Neural progenitor cell (in vitro differentiated cells): ENCODE measurements at regions not wholly inside any gene's neighbourhood (a gene's known extent, or its start where the extent isn't known, plus 50 kb on each side); places are given as distances from the start of the nearest gene placed in this dataset.

Source experiments
- DNase-seq: peaks from one replicate; pipeline ENCODE4 v3.0.0-alpha.2; 2016; ENCODE audit warnings: low spot score
- H2AFZ ChIP-seq: fragments of 200-600 bp; sonication (generic); replicated peaks from 2 replicates; pipeline ENCODE4 v1.6.1; 2016; ENCODE audit warnings: antibody characterized with exemption
- H3F3A ChIP-seq: fragments of 200-600 bp; sonication (generic); 2 replicates; pipeline ENCODE4 v1.6.1; 2016; ENCODE audit warnings: antibody characterized with exemption, low read depth
- H3K27ac ChIP-seq: fragments of 200-600 bp; sonication (generic); 2 replicates; pipeline ENCODE4 v1.5.1; 2016; ENCODE audit warnings: mild to moderate bottlenecking
- H3K27me3 ChIP-seq: fragments of 200-600 bp; sonication (generic); 2 replicates; pipeline ENCODE4 v1.6.1; 2016; ENCODE audit warnings: mild to moderate bottlenecking, moderate library complexity
- H3K36me3 ChIP-seq: fragments of 200-600 bp; sonication (generic); 2 replicates; pipeline ENCODE4 v1.5.1; 2016
- H3K4me1 ChIP-seq: fragments of 200-600 bp; sonication (generic); 2 replicates; pipeline ENCODE4 v1.6.1; 2016; ENCODE audit warnings: mixed run types
- H3K4me2 ChIP-seq: fragments of 200-600 bp; sonication (generic); 2 replicates; pipeline ENCODE4 v1.6.1; 2016
- H3K4me3 ChIP-seq: fragments of 200-600 bp; sonication (generic); 2 replicates; pipeline ENCODE4 v1.5.1; 2016
- H3K79me2 ChIP-seq: fragments of 200-600 bp; sonication (generic); 2 replicates; pipeline ENCODE4 v1.6.1; 2016; ENCODE audit warnings: low read depth
- H3K9ac ChIP-seq: fragments of 200-600 bp; sonication (generic); 2 replicates; pipeline ENCODE4 v1.6.1; 2016
- H3K9me3 ChIP-seq: fragments of 200-600 bp; sonication (generic); 2 replicates; pipeline ENCODE4 v1.5.1; 2016; ENCODE audit warnings: low read depth
- H4K20me1 ChIP-seq: fragments of 200-600 bp; sonication (generic); 2 replicates; pipeline ENCODE4 v1.6.1; 2016; ENCODE audit warnings: low read depth
- H3K27ac Mint-ChIP-seq: 3 replicates; pipeline ENCODE4 v1.8.0; 2021; ENCODE audit warnings: mixed read lengths
- H3K27me3 Mint-ChIP-seq: 2 replicates; pipeline ENCODE4 v1.8.0; 2022; ENCODE audit warnings: low read depth, mild to moderate bottlenecking, inconsistent platforms, moderate library complexity, mixed read lengths; ENCODE audit not compliant: insufficient read depth
- H3K36me3 Mint-ChIP-seq: 3 replicates; pipeline ENCODE4 v1.8.0; 2021; ENCODE audit warnings: mixed read lengths
- H3K4me1 Mint-ChIP-seq: 3 replicates; pipeline ENCODE4 v1.8.0; 2021; ENCODE audit warnings: mixed read lengths
- H3K4me3 Mint-ChIP-seq: 3 replicates; pipeline ENCODE4 v1.8.0; 2021; ENCODE audit warnings: mild to moderate bottlenecking, moderate library complexity, mixed read lengths
- H3K9me3 Mint-ChIP-seq: 3 replicates; pipeline ENCODE4 v1.8.0; 2020; ENCODE audit warnings: mixed read lengths
- CTCF ChIP-seq: fragments of 200-600 bp; sonication (generic); IDR thresholded peaks from 2 replicates; pipeline ENCODE4 v1.5.1; 2017; ENCODE audit warnings: antibody characterized with exemption, mild to moderate bottlenecking
- EZH2 ChIP-seq: fragments of 200-600 bp; sonication (generic); IDR thresholded peaks from 2 replicates; pipeline ENCODE4 v1.6.1; 2017; ENCODE audit warnings: antibody characterized with exemption, mild to moderate bottlenecking, moderate library complexity
- EZH2phosphoT487 ChIP-seq: fragments of 200-600 bp; sonication (generic); IDR thresholded peaks from 2 replicates; pipeline ENCODE4 v1.6.1; 2017; ENCODE audit warnings: antibody characterized with exemption

- peaks cover 8% of the 10 kb centered on the region for H3K9me3 Mint-ChIP-seq
Observed at GRCh38 chr10:121127151-121127906, 276.2 kb downstream of the WDR11 start.

GRCh38 chr10:121128164-121128563, 277.0 kb downstream of the WDR11 start:
- Histone ChIP-seq H3F3A (no peaks in the 10 kb centered on the region), H3K27ac (no peak overlapping the region), H3K4me1 (peaks cover 7% of the 10 kb centered on the region), H4K20me1 (no peaks in the 10 kb centered on the region), H3K9me3 (no peaks in the 10 kb centered on the region), H3K79me2 (no peaks in the 10 kb centered on the region), H3K9ac (no peak overlapping the region), H3K36me3 (no peaks in the 10 kb centered on the region), H3K27me3 (no peaks in the 10 kb centered on the region), H3K4me3 (no peak overlapping the region), H2AFZ (no peak overlapping the region), H3K4me2 (no peak overlapping the region)
- DNase-seq, result no peak
- TF ChIP-seq EZH2 (no peak), CTCF (no peak), EZH2phosphoT487 (no peak)
- H3K9me3 Mint-ChIP-seq, result peaks cover 4% of the 10 kb centered on the region
- peaks cover 7% of the 10 kb centered on the region for H3K27me3 Mint-ChIP-seq
- no peak overlapping the region for H3K4me3 Mint-ChIP-seq
- H3K4me1 Mint-ChIP-seq, result peaks cover 8% of the 10 kb centered on the region
- H3K36me3 Mint-ChIP-seq, result no peaks in the 10 kb centered on the region
- no peak overlapping the region for H3K27ac Mint-ChIP-seq

More at GRCh38 chr10:121127151-121127906, 276.2 kb downstream of the WDR11 start:
- DNase-seq, result no peak
- Histone ChIP-seq H3K79me2 (no peaks in the 10 kb centered on the region), H3K4me2 (no peak overlapping the region), H3K9ac (no peak overlapping the region), H3K36me3 (no peaks in the 10 kb centered on the region), H3K27ac (no peak overlapping the region), H3K27me3 (no peaks in the 10 kb centered on the region), H4K20me1 (no peaks in the 10 kb centered on the region), H3K9me3 (no peaks in the 10 kb centered on the region), H3K4me1 (peaks cover 7% of the 10 kb centered on the region), H2AFZ (no peak overlapping the region), H3K4me3 (no peak overlapping the region), H3F3A (no peaks in the 10 kb centered on the region)
- Mint-ChIP-seq H3K4me3 (no peak overlapping the region), H3K4me1 (peaks cover 8% of the 10 kb centered on the region), H3K27me3 (peaks cover 10% of the 10 kb centered on the region), H3K27ac (no peak overlapping the region), H3K36me3 (no peaks in the 10 kb centered on the region)
- TF ChIP-seq CTCF, result no peak
- no peak for TF ChIP-seq EZH2phosphoT487
- TF ChIP-seq EZH2, result no peak

GRCh38 chr10:121129266-121129665, 278.1 kb downstream of the WDR11 start:
- Mint-ChIP-seq H3K27me3 (peaks cover 9% of the 10 kb centered on the region), H3K36me3 (no peaks in the 10 kb centered on the region), H3K4me3 (no peak overlapping the region), H3K9me3 (peaks cover 3% of the 10 kb centered on the region), H3K4me1 (peaks cover 8% of the 10 kb centered on the region), H3K27ac (no peak overlapping the region)
- Histone ChIP-seq H3K4me1 (peaks cover 7% of the 10 kb centered on the region), H2AFZ (no peak overlapping the region), H3K79me2 (no peaks in the 10 kb centered on the region), H3K27me3 (no peaks in the 10 kb centered on the region), H3K4me3 (no peak overlapping the region), H3K9ac (no peak overlapping the region), H3K27ac (no peak overlapping the region), H3K36me3 (no peaks in the 10 kb centered on the region), H3K4me2 (no peak overlapping the region), H4K20me1 (no peaks in the 10 kb centered on the region), H3F3A (no peaks in the 10 kb centered on the region), H3K9me3 (no peaks in the 10 kb centered on the region)
- no peak for DNase-seq
- TF ChIP-seq CTCF (no peak), EZH2phosphoT487 (no peak), EZH2 (no peak)
